K562 (cell line): ENCODE measurements at regions not wholly inside any gene's neighbourhood (a gene's known extent, or its start where the extent isn't known, plus 50 kb on each side); places are given as distances from the start of the nearest gene placed in this dataset.

Experiments used
- ATAC-seq: fragments of 200-7000 bp; cut with Tn5 transposase; 3 replicates; pipeline ENCODE4 v1.9.1; 2020; ENCODE audit warnings: moderate library complexity
- BruUV-seq: library from RNA; stranded (reverse); fragments of 400-500 nt; replicated peaks from 2 replicates; lab custom pipeline; 2021; lab: Mats Ljungman, UMichigan
- CTCF ChIA-PET: fragments of 300-600 bp; formaldehyde crosslinking; extraction: SDS; loops from one replicate; lab custom pipeline; 2021; ENCODE audit warnings: low intra/inter-chr PET ratio; lab: Yijun Ruan, JAX
- POLR2A ChIA-PET: fragments of 300-600, 350-650 bp; sonication (Branson Sonifier 250); formaldehyde crosslinking; extraction: SDS; loops from one replicate; lab custom pipeline; 2021; ENCODE audit warnings: antibody characterized with exemption, inconsistent platforms; lab: Yijun Ruan, JAX
- DNase-seq, 4 experiments: peaks; one replicate each; pipeline versions ENCODE4 v3.0.0 to v3.0.0-alpha.2; 2011 to 2018; ENCODE audit warnings: low spot score in 3 of 4, mixed read lengths in 3 of 4; ENCODE audit errors: extremely low read depth in 1 of 4
- FAIRE-seq: peaks from 2 replicates; lab custom pipeline; 2011; peaks lifted over from hg19 to GRCh38; lab: Jason Lieb, UNC
- H2AFZ ChIP-seq: 2 replicates; pipeline ENCODE4 v1.6.0; 2011; ENCODE audit warnings: low read depth, low read length, control low read depth, inconsistent platforms
- H3K27ac ChIP-seq: fragments of 200-600 bp; 3 replicates; pipeline ENCODE4 v1.8.0; 2011; ENCODE audit warnings: low read depth, mild to moderate bottlenecking, control low read depth, inconsistent platforms, low read length, moderate library complexity, mixed read lengths; ENCODE audit errors: extremely low read depth
- H3K27me3 ChIP-seq, 2 experiments: fragments of 300-600 bp in 1 of 2; 2 replicates in 1 of 2; 3 replicates in 1 of 2; pipeline versions ENCODE4 v1.6.0 to v1.8.0; 2011; ENCODE audit warnings: inconsistent platforms in 2 of 2, low read length in 2 of 2, mild to moderate bottlenecking in 1 of 2, mixed read lengths in 1 of 2, moderate library complexity in 1 of 2; ENCODE audit not compliant: control insufficient read depth in 2 of 2, insufficient read depth in 2 of 2
- H3K36me3 ChIP-seq: fragments of 300-600 bp; 3 replicates; pipeline ENCODE4 v1.8.0; 2011; ENCODE audit warnings: mild to moderate bottlenecking, low read length, inconsistent platforms; ENCODE audit not compliant: control insufficient read depth, insufficient read depth
- H3K4me1 ChIP-seq, 2 experiments: fragments of 200-600 bp in 1 of 2; replicated peaks in 1 of 2; 2 replicates in 1 of 2; 3 replicates in 1 of 2; pipeline versions ENCODE4 v1.5.1 to v1.8.0; 2011; ENCODE audit warnings: inconsistent platforms in 2 of 2, low read length in 2 of 2, mild to moderate bottlenecking in 1 of 2, mixed read lengths in 1 of 2, moderate library complexity in 1 of 2; ENCODE audit not compliant: control insufficient read depth in 2 of 2, insufficient read depth in 2 of 2
- H3K4me2 ChIP-seq: 2 replicates; pipeline ENCODE4 v1.6.1; 2011; ENCODE audit warnings: low read length, control low read depth, inconsistent platforms, mixed read lengths; ENCODE audit not compliant: insufficient read depth
- H3K4me3 ChIP-seq: fragments of 200-600 bp; sonication (generic), shearing (Covaris generic); 2 replicates; pipeline ENCODE4 v1.5.1; 2016; ENCODE audit warnings: control low read depth, inconsistent platforms
- H3K79me2 ChIP-seq: fragments of 200-600 bp; 3 replicates; pipeline ENCODE4 v1.8.0; 2011; ENCODE audit warnings: low read length, inconsistent platforms; ENCODE audit not compliant: control insufficient read depth, insufficient read depth
- H3K9ac ChIP-seq, 2 experiments: 2 replicates each; pipeline versions ENCODE4 v1.6.0 to v1.6.1; 2011; ENCODE audit warnings: low read depth in 2 of 2, low read length in 2 of 2, control low read depth in 1 of 2, inconsistent platforms in 1 of 2, mild to moderate bottlenecking in 1 of 2, mixed read lengths in 1 of 2; ENCODE audit not compliant: insufficient read depth in 1 of 2
- H3K9me1 ChIP-seq: one replicate; pipeline ENCODE4 v1.6.0; 2011; ENCODE audit warnings: inconsistent platforms, mild to moderate bottlenecking, low read length, moderate library complexity; ENCODE audit not compliant: control insufficient read depth, insufficient read depth
- H3K9me3 ChIP-seq: replicated peaks from 2 replicates; pipeline ENCODE4 v1.5.1; 2011; ENCODE audit warnings: low read depth, low read length, inconsistent platforms; ENCODE audit not compliant: control insufficient read depth, insufficient read depth
- H4K20me1 ChIP-seq: replicated peaks from 2 replicates; pipeline ENCODE4 v1.6.1; 2011; ENCODE audit warnings: low read length, inconsistent platforms, mixed read lengths; ENCODE audit not compliant: control insufficient read depth, insufficient read depth
- ATF4 ChIP-seq: fragments of 450-650 bp; formaldehyde crosslinking; IDR thresholded peaks from 2 replicates; pipeline ENCODE4 v1.4.0; 2022; ENCODE audit warnings: mild to moderate bottlenecking, moderate library complexity
- CUX1 ChIP-seq: fragments of 200-800 bp; sonication (Bioruptor generic); IDR thresholded peaks from 2 replicates; pipeline ENCODE4 v1.6.1; 2016; ENCODE audit warnings: missing genetic modification characterization, missing compliant biosample characterization
- EHMT2 ChIP-seq: fragments of 450-650 bp; IDR thresholded peaks from 2 replicates; pipeline ENCODE4 v1.6.1; 2018; ENCODE audit warnings: antibody characterized with exemption
- FOXK2 ChIP-seq, 2 experiments: fragments of 450-650 bp; IDR thresholded peaks in 1 of 2; conservative IDR thresholded peaks in 1 of 2; 2 replicates each; pipeline ENCODE4 v1.6.1; 2016; ENCODE audit warnings: low read depth in 2 of 2, mild to moderate bottlenecking in 1 of 2
- GTF2A2 ChIP-seq: IDR thresholded peaks from 2 replicates; pipeline ENCODE4 v1.6.1; 2016; ENCODE audit warnings: mild to moderate bottlenecking, missing genetic modification characterization, missing compliant biosample characterization
- NCOA4 ChIP-seq: fragments of 450-650 bp; IDR thresholded peaks from 2 replicates; pipeline ENCODE4 v1.6.1; 2018; ENCODE audit warnings: mild to moderate bottlenecking; ENCODE audit not compliant: partially characterized antibody
- NFXL1 ChIP-seq: fragments of 450-650 bp; formaldehyde crosslinking; IDR thresholded peaks from 2 replicates; pipeline ENCODE4 v1.4.0; 2021; ENCODE audit warnings: mild to moderate bottlenecking
- PHB2 ChIP-seq: fragments of 450-650 bp; IDR thresholded peaks from 2 replicates; pipeline ENCODE4 v1.6.1; 2017; ENCODE audit warnings: low read depth
- RFX1 ChIP-seq: fragments of 450-650 bp; IDR thresholded peaks from 2 replicates; pipeline ENCODE4 v1.6.1; 2016; ENCODE audit warnings: mild to moderate bottlenecking, moderate library complexity
- STAT5B ChIP-seq: fragments of 250-450 bp; sonication (Bioruptor Pico); IDR thresholded peaks from 2 replicates; pipeline ENCODE4 v1.8.0; 2021; ENCODE audit warnings: mild to moderate bottlenecking, inconsistent platforms
- ZNF436 ChIP-seq: fragments of 250-450, 450-650 bp; sonication (Bioruptor Pico); formaldehyde crosslinking; IDR thresholded peaks from 2 replicates; pipeline ENCODE4 v1.7.0; 2020; ENCODE audit warnings: mild to moderate bottlenecking
- ZNF780A ChIP-seq: fragments of 250-450 bp; sonication (Bioruptor Pico); IDR thresholded peaks from 2 replicates; pipeline ENCODE4 v1.5.0; 2021; ENCODE audit warnings: mild to moderate bottlenecking
- WGBS: fragments of 100-300 bp; shearing (Covaris generic); methylation state at CpG from one replicate; pipeline ENCODE4 v1.1.6; 2016; ENCODE audit warnings: low coverage, mixed read lengths; ENCODE audit not compliant: insufficient coverage; ENCODE audit errors: missing lambda C conversion rate; 5-methylcytosine and 5-hydroxymethylcytosine counted together
- in situ Hi-C: fragments of 300-500 bp; cut with MboI; formaldehyde crosslinking; loops from 4 replicates; pipeline ENCODE4 v1.15.0; 2018; ENCODE audit warnings: inconsistent platforms, mixed read lengths
- intact Hi-C: fragments of 100-400 bp; cut with micrococcal nuclease; formaldehyde crosslinking; loops from 2 replicates; pipeline ENCODE4 v1.14.2; 2022

GRCh38 chr4:100754751-100755150 lies 236.9 kb upstream of the EMCN start:
- H4K20me1 ChIP-seq: no peaks in the 10 kb centered on the region
- FAIRE-seq (no peak), ATAC-seq (no peak), DNase-seq (no peak)
- no peak overlapping the region for H3K4me2 ChIP-seq
- in situ Hi-C loops (no loop called here), intact Hi-C loops (no loop called here)
- H3K4me3 ChIP-seq: no peak overlapping the region
- no peak overlapping the region for H3K9ac ChIP-seq
- H2AFZ ChIP-seq: no peak overlapping the region
- POLR2A ChIA-PET: interaction anchor here (0.6 kb wide), 1 partner anchor 1175 kb away, joined by 3 read pairs; no protein-coding TSS in a partner anchor
- no TSS peak for BruUV-seq
- H3K36me3 ChIP-seq: no peaks in the 10 kb centered on the region
- no peak overlapping the region for H3K27ac ChIP-seq
- no peaks in the 10 kb centered on the region for H3K4me1 ChIP-seq
- no peaks in the 10 kb centered on the region for H3K79me2 ChIP-seq
- H3K9me1 ChIP-seq: no peaks in the 10 kb centered on the region
- CTCF ChIA-PET: no interaction called here
- no peaks in the 10 kb centered on the region for H3K27me3 ChIP-seq
- 0% methylated on average over 1 of the region's 1 CpG for WGBS
- H3K9me3 ChIP-seq: no peaks in the 10 kb centered on the region; the same call in 1 of the 2 replicates
- TF ChIP-seq EHMT2 (no peak), ATF4 (CRISPR knock-in tag) (no peak), ZNF436 (CRISPR knock-in tag) (no peak), PHB2 (no peak), ZNF780A (no peak), NCOA4 (no peak), STAT5B (CRISPR knock-in tag) (no peak), NFXL1 (no peak), GTF2A2 (tag) (no peak), RFX1 (no peak), CUX1 (CRISPR knock-in tag) (no peak), FOXK2 (conservative IDR thresholded peaks at IDR 0.05 in 1 of 2, IDR thresholded peaks at IDR 0.05 in 1 of 2; ENCODE audit: low read depth in 2 of 2) (no peak)
